CD14-positive monocyte (primary cell): ENCODE measurements at regions not wholly inside any gene's neighbourhood (a gene's known extent, or its start where the extent isn't known, plus 50 kb on each side); places are given as distances from the start of the nearest gene placed in this dataset.

Experiments
- DNase-seq, 3 donors: peaks; one replicate each; pipeline ENCODE4 v3.0.0-alpha.2; 2011 to 2022
- H2AFZ ChIP-seq: 2 replicates; pipeline ENCODE4 v1.6.0; 2012; ENCODE audit warnings: mild to moderate bottlenecking, low read depth, low read length, inconsistent platforms; ENCODE audit not compliant: insufficient read depth, poor library complexity, severe bottlenecking
- H3K27ac ChIP-seq, 2 donors: 1 replicate in 1 of 2; 2 replicates in 1 of 2; pipeline ENCODE4 v1.5.1; 2012 to 2013; ENCODE audit warnings: low read length in 2 of 2, control low read depth in 1 of 2, inconsistent platforms in 1 of 2, low read depth in 1 of 2, mild to moderate bottlenecking in 1 of 2
- H3K27me3 ChIP-seq, 2 donors: one replicate each; pipeline versions ENCODE4 v1.6.0 to v1.6.1; 2011 to 2013; ENCODE audit warnings: low read length in 2 of 2; ENCODE audit not compliant: control insufficient read depth in 2 of 2, insufficient read depth in 2 of 2
- H3K36me3 ChIP-seq, 2 donors: replicated peaks in 1 of 2; 1 replicate in 1 of 2; 2 replicates in 1 of 2; pipeline versions ENCODE4 v1.5.1 to v1.6.1; 2012 to 2013; ENCODE audit warnings: low read length in 2 of 2, control low read depth in 1 of 2, inconsistent platforms in 1 of 2, mild to moderate bottlenecking in 1 of 2; ENCODE audit not compliant: insufficient read depth in 2 of 2, control insufficient read depth in 1 of 2
- H3K4me1 ChIP-seq, 2 donors: 1 replicate in 1 of 2; 2 replicates in 1 of 2; pipeline versions ENCODE4 v1.5.1 to v1.6.1; 2012 to 2013; ENCODE audit warnings: low read length in 2 of 2, control low read depth in 1 of 2, inconsistent platforms in 1 of 2, mild to moderate bottlenecking in 1 of 2, moderate library complexity in 1 of 2; ENCODE audit not compliant: insufficient read depth in 2 of 2, control insufficient read depth in 1 of 2
- H3K4me2 ChIP-seq: replicated peaks from 2 replicates; pipeline ENCODE3; 2012; ENCODE audit warnings: low read length, moderate library complexity, mild to moderate bottlenecking; ENCODE audit not compliant: poor library complexity, severe bottlenecking; ENCODE audit errors: extremely low read depth
- H3K4me3 ChIP-seq, 3 experiments: fragments of 200-600 bp in 1 of 3; sonication (generic) in 1 of 3; replicated peaks in 1 of 3; 1 replicate in 2 of 3; 2 replicates in 1 of 3; pipeline ENCODE4 v1.5.1; 2011 to 2013; ENCODE audit warnings: low read length in 3 of 3, mild to moderate bottlenecking in 3 of 3, control low read depth in 2 of 3, low read depth in 2 of 3, inconsistent platforms in 1 of 3, moderate library complexity in 1 of 3
- H3K79me2 ChIP-seq: 2 replicates; pipeline ENCODE4 v1.6.0; 2012; ENCODE audit warnings: mild to moderate bottlenecking, control low read depth, inconsistent platforms, low read length, moderate library complexity; ENCODE audit not compliant: insufficient read depth
- H3K9ac ChIP-seq: 2 replicates; pipeline ENCODE4 v1.6.0; 2017; ENCODE audit warnings: low read length, mild to moderate bottlenecking; ENCODE audit not compliant: insufficient read depth, poor library complexity, severe bottlenecking
- H3K9me3 ChIP-seq, 2 donors: replicated peaks in 1 of 2; 1 replicate in 1 of 2; 2 replicates in 1 of 2; pipeline versions ENCODE4 v1.5.1 to v1.6.1; 2012 to 2013; ENCODE audit warnings: low read length in 2 of 2, control low read depth in 1 of 2; ENCODE audit not compliant: control insufficient read depth in 1 of 2, insufficient read depth in 1 of 2
- H4K20me1 ChIP-seq: 2 replicates; pipeline ENCODE4 v1.6.0; 2012; ENCODE audit warnings: mild to moderate bottlenecking, low read length, control low read depth, moderate library complexity; ENCODE audit not compliant: insufficient read depth
- H3K27ac Mint-ChIP-seq, 7 donors: one replicate each; pipeline ENCODE4 v1.8.0; 2020; ENCODE audit warnings: mild to moderate bottlenecking in 7 of 7, mixed read lengths in 7 of 7, moderate library complexity in 6 of 7, inconsistent platforms in 2 of 7
- H3K27me3 Mint-ChIP-seq, 3 donors: one replicate each; pipeline ENCODE4 v1.8.0; 2021 to 2022; ENCODE audit warnings: low read depth in 3 of 3, mild to moderate bottlenecking in 3 of 3, mixed read lengths in 3 of 3, moderate library complexity in 3 of 3, inconsistent platforms in 1 of 3
- H3K36me3 Mint-ChIP-seq, 2 donors: one replicate each; pipeline ENCODE4 v1.8.0; 2020; ENCODE audit warnings: mixed read lengths in 2 of 2, inconsistent platforms in 1 of 2, mild to moderate bottlenecking in 1 of 2
- H3K4me1 Mint-ChIP-seq: one replicate; pipeline ENCODE4 v1.8.0; 2020; ENCODE audit warnings: mild to moderate bottlenecking, mixed read lengths
- H3K4me3 Mint-ChIP-seq, 2 donors: one replicate each; pipeline ENCODE4 v1.8.0; 2020; ENCODE audit warnings: mild to moderate bottlenecking in 2 of 2, mixed read lengths in 2 of 2, moderate library complexity in 1 of 2
- H3K9me3 Mint-ChIP-seq, 7 donors: one replicate each; pipeline ENCODE4 v1.8.0; 2020 to 2022; ENCODE audit warnings: mixed read lengths in 7 of 7, mild to moderate bottlenecking in 6 of 7, moderate library complexity in 6 of 7, inconsistent platforms in 2 of 7
- WGBS: methylation state at CpG from one replicate; pipeline ENCODE4 v1.1.5; 2013; ENCODE audit warnings: missing lambda C conversion rate; ENCODE audit not compliant: insufficient coverage; 5-methylcytosine and 5-hydroxymethylcytosine counted together
- intact Hi-C, 2 donors: fragments of 100-400 bp; cut with micrococcal nuclease; formaldehyde crosslinking; loops; one replicate each; pipeline versions ENCODE4 v1.15.0 to v1.15.1; 2023
- TF ChIP-seq, protein P1 (sequence below): fragments of 200-600 bp; IDR thresholded peaks from one replicate; pipeline ENCODE4 v1.8.0; 2022; ENCODE audit warnings: antibody characterized with exemption, mild to moderate bottlenecking

- H3K27me3 ChIP-seq = no peaks in the 10 kb centered on the region
- no peak overlapping the region for H3K27ac ChIP-seq
- no peaks in the 10 kb centered on the region for H3K79me2 ChIP-seq
- H4K20me1 ChIP-seq = no peaks in the 10 kb centered on the region
- H3K9me3 ChIP-seq = peaks cover under 1% of the 10 kb centered on the region in 2 donors
- Mint-ChIP-seq H3K36me3 (no peaks in the 10 kb centered on the region), H3K4me3 (no peak overlapping the region), H3K9me3 (peaks cover 0 to 5% (median 1%) of the 10 kb centered on the region in 7 donors), H3K4me1 (no peaks in the 10 kb centered on the region), H3K27ac (no peak overlapping the region), H3K27me3 (no peaks in the 10 kb centered on the region)
- intact Hi-C loops = no loop called here
- no peaks in the 10 kb centered on the region for H3K36me3 ChIP-seq
- TF ChIP-seq, protein P1, sequence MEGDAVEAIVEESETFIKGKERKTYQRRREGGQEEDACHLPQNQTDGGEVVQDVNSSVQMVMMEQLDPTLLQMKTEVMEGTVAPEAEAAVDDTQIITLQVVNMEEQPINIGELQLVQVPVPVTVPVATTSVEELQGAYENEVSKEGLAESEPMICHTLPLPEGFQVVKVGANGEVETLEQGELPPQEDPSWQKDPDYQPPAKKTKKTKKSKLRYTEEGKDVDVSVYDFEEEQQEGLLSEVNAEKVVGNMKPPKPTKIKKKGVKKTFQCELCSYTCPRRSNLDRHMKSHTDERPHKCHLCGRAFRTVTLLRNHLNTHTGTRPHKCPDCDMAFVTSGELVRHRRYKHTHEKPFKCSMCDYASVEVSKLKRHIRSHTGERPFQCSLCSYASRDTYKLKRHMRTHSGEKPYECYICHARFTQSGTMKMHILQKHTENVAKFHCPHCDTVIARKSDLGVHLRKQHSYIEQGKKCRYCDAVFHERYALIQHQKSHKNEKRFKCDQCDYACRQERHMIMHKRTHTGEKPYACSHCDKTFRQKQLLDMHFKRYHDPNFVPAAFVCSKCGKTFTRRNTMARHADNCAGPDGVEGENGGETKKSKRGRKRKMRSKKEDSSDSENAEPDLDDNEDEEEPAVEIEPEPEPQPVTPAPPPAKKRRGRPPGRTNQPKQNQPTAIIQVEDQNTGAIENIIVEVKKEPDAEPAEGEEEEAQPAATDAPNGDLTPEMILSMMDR = no peak
- no peak overlapping the region for H3K4me2 ChIP-seq
- no peak overlapping the region for H2AFZ ChIP-seq
- no peak overlapping the region for H3K4me3 ChIP-seq
- no peak for DNase-seq
- H3K4me1 ChIP-seq = no peaks in the 10 kb centered on the region
- no CpG with 5 or more reads among the region's 1 CpG for WGBS
- H3K9ac ChIP-seq = no peak overlapping the region
These were observed 599.4 kb downstream of the ZIC1 start for GRCh38 chr3:148008591-148008990.

GRCh38 chr3:148020861-148021260, 611.7 kb downstream of the ZIC1 start:
- H3K4me2 ChIP-seq = no peak overlapping the region
- Mint-ChIP-seq H3K36me3 (no peaks in the 10 kb centered on the region), H3K9me3 (peaks cover 0 to 9% (median 8%) of the 10 kb centered on the region in 7 donors), H3K27ac (no peak overlapping the region), H3K4me3 (no peak overlapping the region), H3K4me1 (no peaks in the 10 kb centered on the region), H3K27me3 (peaks cover 0 to 3% (median 0%) of the 10 kb centered on the region in 3 donors)
- H3K4me3 ChIP-seq = no peak overlapping the region
- H3K27me3 ChIP-seq = no peaks in the 10 kb centered on the region
- no peak overlapping the region for H2AFZ ChIP-seq
- H3K9me3 ChIP-seq = peaks cover 0 to 4% of the 10 kb centered on the region in 2 donors
- intact Hi-C loops = no loop called here
- no peaks in the 10 kb centered on the region for H3K36me3 ChIP-seq
- H4K20me1 ChIP-seq = no peaks in the 10 kb centered on the region
- H3K79me2 ChIP-seq = no peaks in the 10 kb centered on the region
- no peak for DNase-seq
- no peak overlapping the region for H3K9ac ChIP-seq
- H3K4me1 ChIP-seq = no peaks in the 10 kb centered on the region
- WGBS = no CpG with 5 or more reads among the region's 1 CpG
- TF ChIP-seq, protein P1 = no peak
- no peak overlapping the region for H3K27ac ChIP-seq
